H9 (cell line): ENCODE measurements at regions not wholly inside any gene's neighbourhood (a gene's known extent, or its start where the extent isn't known, plus 50 kb on each side); places are given as distances from the start of the nearest gene placed in this dataset.

ENCODE experiments used
- DNase-seq: peaks from one replicate; pipeline ENCODE4 v3.0.0-alpha.2; 2017
- H2AFZ ChIP-seq: one replicate; pipeline ENCODE4 v1.6.1; 2013; ENCODE audit warnings: mild to moderate bottlenecking, low read length, control low read depth, moderate library complexity
- H2AK5ac ChIP-seq: 2 replicates; pipeline ENCODE4 v1.6.1; 2013; ENCODE audit warnings: low read length, control low read depth, mixed read lengths; ENCODE audit not compliant: insufficient read length
- H2BK120ac ChIP-seq: one replicate; pipeline ENCODE4 v1.6.1; 2013; ENCODE audit warnings: low read depth, mild to moderate bottlenecking, low read length, control low read depth, inconsistent platforms; ENCODE audit not compliant: poor library complexity, severe bottlenecking
- H2BK12ac ChIP-seq: 2 replicates; pipeline ENCODE4 v1.6.1; 2013; ENCODE audit warnings: low read length, control low read depth, mixed read lengths, low read depth; ENCODE audit not compliant: insufficient read length
- H2BK15ac ChIP-seq: 2 replicates; pipeline ENCODE4 v1.6.1; 2013; ENCODE audit warnings: low read depth, low read length, control low read depth
- H2BK20ac ChIP-seq: one replicate; pipeline ENCODE4 v1.6.1; 2013; ENCODE audit warnings: low read depth, mild to moderate bottlenecking, low read length, control low read depth, inconsistent platforms; ENCODE audit not compliant: poor library complexity, severe bottlenecking
- H2BK5ac ChIP-seq: 2 replicates; pipeline ENCODE4 v1.6.1; 2013; ENCODE audit warnings: low read length, control low read depth, mixed read lengths; ENCODE audit not compliant: insufficient read length
- H3K14ac ChIP-seq: 2 replicates; pipeline ENCODE4 v1.6.1; 2013; ENCODE audit warnings: low read length, control low read depth; ENCODE audit not compliant: insufficient read depth
- H3K18ac ChIP-seq: 2 replicates; pipeline ENCODE4 v1.6.1; 2013; ENCODE audit warnings: low read depth, mild to moderate bottlenecking, mixed read lengths, low read length, control low read depth; ENCODE audit not compliant: insufficient read length
- H3K23ac ChIP-seq: 2 replicates; pipeline ENCODE4 v1.6.1; 2013; ENCODE audit warnings: low read length, control low read depth, mixed read lengths, low read depth; ENCODE audit not compliant: insufficient read length
- H3K23me2 ChIP-seq: 2 replicates; pipeline ENCODE4 v1.6.1; 2013; ENCODE audit warnings: low read depth, mild to moderate bottlenecking, mixed read lengths, low read length, control low read depth; ENCODE audit not compliant: insufficient read length, poor library complexity, severe bottlenecking
- H3K27ac ChIP-seq: 2 replicates; pipeline ENCODE4 v1.5.1; 2013; ENCODE audit warnings: low read length, control low read depth, mixed read lengths, low read depth; ENCODE audit not compliant: insufficient read length
- H3K27me3 ChIP-seq: 2 replicates; pipeline ENCODE4 v1.6.1; 2013; ENCODE audit warnings: low read length, control low read depth, inconsistent platforms; ENCODE audit not compliant: insufficient read depth
- H3K4ac ChIP-seq: 2 replicates; pipeline ENCODE4 v1.6.1; 2013; ENCODE audit warnings: low read depth, mild to moderate bottlenecking, control low read depth, inconsistent platforms, low read length, moderate library complexity
- H3K4me1 ChIP-seq: 2 replicates; pipeline ENCODE4 v1.6.1; 2013; ENCODE audit warnings: low read length, control low read depth, inconsistent platforms; ENCODE audit not compliant: insufficient read depth
- H3K4me2 ChIP-seq: 2 replicates; pipeline ENCODE4 v1.6.1; 2013; ENCODE audit warnings: low read length, control low read depth, mixed read lengths; ENCODE audit not compliant: insufficient read length, insufficient read depth
- H3K56ac ChIP-seq: 2 replicates; pipeline ENCODE4 v1.6.1; 2013; ENCODE audit warnings: low read depth, mild to moderate bottlenecking, mixed read lengths, low read length, control low read depth; ENCODE audit not compliant: insufficient read length
- H3K79me1 ChIP-seq: 2 replicates; pipeline ENCODE4 v1.6.1; 2013; ENCODE audit warnings: low read depth, mild to moderate bottlenecking, moderate library complexity, low read length, control low read depth, inconsistent platforms; ENCODE audit not compliant: insufficient read depth, poor library complexity, severe bottlenecking
- H3K79me2 ChIP-seq: 2 replicates; pipeline ENCODE4 v1.6.1; 2013; ENCODE audit warnings: low read length, control low read depth, inconsistent platforms; ENCODE audit not compliant: insufficient read depth
- H3K9ac ChIP-seq: 2 replicates; pipeline ENCODE4 v1.6.1; 2013; ENCODE audit warnings: low read length, control low read depth, mixed read lengths; ENCODE audit not compliant: insufficient read length; ENCODE audit errors: extremely low read depth
- H3K9me3 ChIP-seq: one replicate; pipeline ENCODE4 v1.6.1; 2013; ENCODE audit warnings: low read depth, low read length, inconsistent platforms; ENCODE audit not compliant: control insufficient read depth
- H3T11ph ChIP-seq: one replicate; pipeline ENCODE4 v1.6.1; 2013; ENCODE audit warnings: mild to moderate bottlenecking, low read length, control low read depth, inconsistent platforms
- H4K20me1 ChIP-seq: one replicate; pipeline ENCODE4 v1.6.1; 2013; ENCODE audit not compliant: control insufficient read depth, insufficient read length, insufficient read depth
- H4K5ac ChIP-seq: 2 replicates; pipeline ENCODE4 v1.6.1; 2013; ENCODE audit warnings: low read depth, mild to moderate bottlenecking, mixed read lengths, low read length, control low read depth; ENCODE audit not compliant: insufficient read length
- H4K8ac ChIP-seq: replicated peaks from 2 replicates; pipeline ENCODE4 v1.6.1; 2013; ENCODE audit warnings: low read length, control low read depth, mixed read lengths, low read depth; ENCODE audit not compliant: insufficient read length
- H4K91ac ChIP-seq: 2 replicates; pipeline ENCODE4 v1.6.1; 2013; ENCODE audit warnings: low read depth, mild to moderate bottlenecking, moderate library complexity, mixed read lengths, low read length, control low read depth; ENCODE audit not compliant: insufficient read length
- H3K27ac Mint-ChIP-seq, 3 experiments: 2 replicates in 2 of 3; 3 replicates in 1 of 3; pipeline ENCODE4 v1.8.0; 2020 to 2021; ENCODE audit warnings: mixed read lengths in 3 of 3, mild to moderate bottlenecking in 1 of 3, moderate library complexity in 1 of 3
- H3K27me3 Mint-ChIP-seq: 2 replicates; pipeline ENCODE4 v1.8.0; 2021; ENCODE audit warnings: low read depth, mild to moderate bottlenecking, moderate library complexity, mixed read lengths
- H3K36me3 Mint-ChIP-seq, 3 experiments: 2 replicates in 2 of 3; 3 replicates in 1 of 3; pipeline ENCODE4 v1.8.0; 2020 to 2021; ENCODE audit warnings: low read depth in 3 of 3, mixed read lengths in 3 of 3; ENCODE audit not compliant: insufficient read depth in 1 of 3
- H3K4me1 Mint-ChIP-seq, 2 experiments: 2 replicates each; pipeline ENCODE4 v1.8.0; 2020; ENCODE audit warnings: mixed read lengths in 2 of 2
- H3K4me3 Mint-ChIP-seq, 2 experiments: 2 replicates in 1 of 2; 3 replicates in 1 of 2; pipeline ENCODE4 v1.8.0; 2020 to 2021; ENCODE audit warnings: mild to moderate bottlenecking in 2 of 2, mixed read lengths in 2 of 2, moderate library complexity in 1 of 2
- H3K9me3 Mint-ChIP-seq, 2 experiments: 2 replicates in 1 of 2; 3 replicates in 1 of 2; pipeline ENCODE4 v1.8.0; 2020; ENCODE audit warnings: mild to moderate bottlenecking in 2 of 2, mixed read lengths in 2 of 2, moderate library complexity in 1 of 2
- whole genome bisulfite sequencing: extraction: QIAGEN DNeasy Blood & Tissue Kit; methylation state at CpG from one replicate; pipeline ENCODE4 v1.1.7; 2013; ENCODE audit warnings: missing lambda C conversion rate, low lambda C conversion rate, mixed read lengths; ENCODE audit not compliant: insufficient read length; ENCODE audit errors: extremely low coverage; 5-methylcytosine and 5-hydroxymethylcytosine counted together
- TF ChIP-seq, protein P1 (sequence below): fragments of 200-600 bp; sonication (generic); conservative IDR thresholded peaks from 3 replicates; pipeline ENCODE4 v1.8.0; 2021; ENCODE audit warnings: antibody characterized with exemption, mild to moderate bottlenecking

DNA sequence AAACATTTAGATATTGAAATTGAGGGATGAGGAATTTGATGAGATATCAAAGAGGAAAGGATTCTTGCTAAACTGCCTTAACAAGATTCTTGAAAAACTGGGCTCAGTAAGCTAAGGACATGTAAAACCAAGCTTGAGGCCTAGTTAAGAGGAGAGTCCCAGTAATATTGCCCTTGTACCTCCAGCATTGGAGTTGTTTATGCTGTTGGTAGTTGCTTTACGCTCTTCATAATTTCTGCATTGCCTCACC, 156.1 kb upstream of the TRIM24 start:
- no peak overlapping the region for H3K14ac ChIP-seq
- no peak overlapping the region for H2AK5ac ChIP-seq
- WGBS, result no CpG with 5 or more reads among the region's 1 CpG
- no peaks in the 10 kb centered on the region for H3K23me2 ChIP-seq
- no peak overlapping the region for H3K9ac ChIP-seq
- no peaks in the 10 kb centered on the region for H3K27me3 Mint-ChIP-seq
- H3K56ac ChIP-seq, result no peak overlapping the region
- H3K4me1 ChIP-seq, result no peaks in the 10 kb centered on the region; the same call in 1 of the 2 replicates
- no peak overlapping the region for H3K27ac ChIP-seq
- no peak overlapping the region for H2BK20ac ChIP-seq
- H3K79me2 ChIP-seq, result no peaks in the 10 kb centered on the region
- no peak overlapping the region for H3T11ph ChIP-seq
- no peak overlapping the region for H3K4me2 ChIP-seq
- no peak for DNase-seq
- H3K27ac Mint-ChIP-seq, result no peak overlapping the region; a peak in 1 of 7 replicates
- no peak overlapping the region for H2BK5ac ChIP-seq
- H3K18ac ChIP-seq, result no peak overlapping the region
- H3K9me3 Mint-ChIP-seq, result no peaks in the 10 kb centered on the region
- H4K20me1 ChIP-seq, result no peaks in the 10 kb centered on the region
- H3K4me3 Mint-ChIP-seq, result no peak overlapping the region
- TF ChIP-seq, protein P1, sequence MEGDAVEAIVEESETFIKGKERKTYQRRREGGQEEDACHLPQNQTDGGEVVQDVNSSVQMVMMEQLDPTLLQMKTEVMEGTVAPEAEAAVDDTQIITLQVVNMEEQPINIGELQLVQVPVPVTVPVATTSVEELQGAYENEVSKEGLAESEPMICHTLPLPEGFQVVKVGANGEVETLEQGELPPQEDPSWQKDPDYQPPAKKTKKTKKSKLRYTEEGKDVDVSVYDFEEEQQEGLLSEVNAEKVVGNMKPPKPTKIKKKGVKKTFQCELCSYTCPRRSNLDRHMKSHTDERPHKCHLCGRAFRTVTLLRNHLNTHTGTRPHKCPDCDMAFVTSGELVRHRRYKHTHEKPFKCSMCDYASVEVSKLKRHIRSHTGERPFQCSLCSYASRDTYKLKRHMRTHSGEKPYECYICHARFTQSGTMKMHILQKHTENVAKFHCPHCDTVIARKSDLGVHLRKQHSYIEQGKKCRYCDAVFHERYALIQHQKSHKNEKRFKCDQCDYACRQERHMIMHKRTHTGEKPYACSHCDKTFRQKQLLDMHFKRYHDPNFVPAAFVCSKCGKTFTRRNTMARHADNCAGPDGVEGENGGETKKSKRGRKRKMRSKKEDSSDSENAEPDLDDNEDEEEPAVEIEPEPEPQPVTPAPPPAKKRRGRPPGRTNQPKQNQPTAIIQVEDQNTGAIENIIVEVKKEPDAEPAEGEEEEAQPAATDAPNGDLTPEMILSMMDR, result no peak
- no peaks in the 10 kb centered on the region for H3K9me3 ChIP-seq
- no peak overlapping the region for H4K91ac ChIP-seq
- H3K4me1 Mint-ChIP-seq, result peaks cover 10 to 12% of the 10 kb centered on the region in 2 experiments
- H3K36me3 Mint-ChIP-seq, result peaks cover 0 to 5% (median 2%) of the 10 kb centered on the region in 3 experiments; a peak in 2 of 7 replicates
- H2BK120ac ChIP-seq, result no peak overlapping the region
- H2BK12ac ChIP-seq, result no peak overlapping the region
- no peak overlapping the region for H3K23ac ChIP-seq
- H2AFZ ChIP-seq, result no peak overlapping the region
- H4K8ac ChIP-seq, result no peak overlapping the region
- H4K5ac ChIP-seq, result no peak overlapping the region
- no peak overlapping the region for H2BK15ac ChIP-seq
- no peaks in the 10 kb centered on the region for H3K79me1 ChIP-seq
- H3K4ac ChIP-seq, result no peak overlapping the region
- H3K27me3 ChIP-seq, result no peaks in the 10 kb centered on the region
